ENCODE measurements at regions not wholly inside any gene's neighbourhood (a gene's known extent, or its start where the extent isn't known, plus 50 kb on each side); places are given as distances from the start of the nearest gene placed in this dataset.
"Not testable (repeated sequence)": the region's sequence is repeated elsewhere in the genome, so short reads cannot be mapped to it uniquely, and the experiment has no call there.

- DNase-seq (ENCODE audit: low read depth in 6 of 9, low spot score in 9 of 9); H3K4me3 ChIP-seq (ENCODE audit: low read length in 2 of 2); H3K27me3 ChIP-seq (ENCODE audit: control insufficient read depth in 2 of 2, insufficient read depth in 1 of 2, low read length in 1 of 2); H3K27ac ChIP-seq (ENCODE audit: low read depth in 1 of 2, low read length in 1 of 2); H3K36me3 ChIP-seq (ENCODE audit: control insufficient read depth in 2 of 2, insufficient read depth in 2 of 2, low read length in 1 of 2); H3K4me1 ChIP-seq (ENCODE audit: control insufficient read depth in 2 of 2, insufficient read depth in 2 of 2, low read length in 2 of 2); H3K9me3 ChIP-seq (ENCODE audit: control insufficient read depth in 2 of 2, insufficient read depth in 1 of 2, low read length in 1 of 2): not testable (repeated sequence)
- WGBS: 96% methylated on average over 10 of the region's 11 CpGs
Measured at GRCh38 chr7:66490979-66491378, 137.7 kb upstream of the KCTD7 start.

DNA sequence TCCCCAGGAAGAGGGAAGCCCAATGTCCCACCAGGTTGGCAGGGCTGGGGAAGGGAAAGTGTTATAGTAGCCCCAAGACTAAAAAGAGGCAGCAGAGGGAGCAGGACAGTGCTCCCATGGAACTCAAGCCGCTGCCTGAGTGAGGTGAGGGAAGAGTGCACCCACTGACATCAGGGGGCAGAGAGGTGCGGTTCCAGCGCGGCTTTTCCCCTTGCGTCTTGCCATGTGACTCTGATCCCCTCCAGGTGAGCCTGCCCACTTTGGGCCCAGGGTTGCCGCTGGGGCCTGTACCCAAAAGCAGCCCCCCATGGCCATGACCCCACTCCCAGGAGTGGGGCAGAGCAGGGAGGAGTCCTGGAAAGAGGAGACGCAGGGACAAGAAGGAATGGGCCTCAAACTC lies 136.3 kb upstream of the KCTD7 start:
- H3K27ac ChIP-seq (ENCODE audit: low read depth in 1 of 2, low read length in 1 of 2); H3K4me1 ChIP-seq (ENCODE audit: control insufficient read depth in 2 of 2, insufficient read depth in 2 of 2, low read length in 2 of 2); H3K36me3 ChIP-seq (ENCODE audit: control insufficient read depth in 2 of 2, insufficient read depth in 2 of 2, low read length in 1 of 2); H3K27me3 ChIP-seq (ENCODE audit: control insufficient read depth in 2 of 2, insufficient read depth in 1 of 2, low read length in 1 of 2); DNase-seq (ENCODE audit: low read depth in 6 of 9, low spot score in 9 of 9); H3K9me3 ChIP-seq (ENCODE audit: control insufficient read depth in 2 of 2, insufficient read depth in 1 of 2, low read length in 1 of 2): not testable (repeated sequence)
- WGBS: 96% methylated on average over 7 of the region's 7 CpGs
- H3K4me3 ChIP-seq (ENCODE audit: low read length in 2 of 2): peak overlapping the region in 1 of 2 donors; percentile 93

DNA sequence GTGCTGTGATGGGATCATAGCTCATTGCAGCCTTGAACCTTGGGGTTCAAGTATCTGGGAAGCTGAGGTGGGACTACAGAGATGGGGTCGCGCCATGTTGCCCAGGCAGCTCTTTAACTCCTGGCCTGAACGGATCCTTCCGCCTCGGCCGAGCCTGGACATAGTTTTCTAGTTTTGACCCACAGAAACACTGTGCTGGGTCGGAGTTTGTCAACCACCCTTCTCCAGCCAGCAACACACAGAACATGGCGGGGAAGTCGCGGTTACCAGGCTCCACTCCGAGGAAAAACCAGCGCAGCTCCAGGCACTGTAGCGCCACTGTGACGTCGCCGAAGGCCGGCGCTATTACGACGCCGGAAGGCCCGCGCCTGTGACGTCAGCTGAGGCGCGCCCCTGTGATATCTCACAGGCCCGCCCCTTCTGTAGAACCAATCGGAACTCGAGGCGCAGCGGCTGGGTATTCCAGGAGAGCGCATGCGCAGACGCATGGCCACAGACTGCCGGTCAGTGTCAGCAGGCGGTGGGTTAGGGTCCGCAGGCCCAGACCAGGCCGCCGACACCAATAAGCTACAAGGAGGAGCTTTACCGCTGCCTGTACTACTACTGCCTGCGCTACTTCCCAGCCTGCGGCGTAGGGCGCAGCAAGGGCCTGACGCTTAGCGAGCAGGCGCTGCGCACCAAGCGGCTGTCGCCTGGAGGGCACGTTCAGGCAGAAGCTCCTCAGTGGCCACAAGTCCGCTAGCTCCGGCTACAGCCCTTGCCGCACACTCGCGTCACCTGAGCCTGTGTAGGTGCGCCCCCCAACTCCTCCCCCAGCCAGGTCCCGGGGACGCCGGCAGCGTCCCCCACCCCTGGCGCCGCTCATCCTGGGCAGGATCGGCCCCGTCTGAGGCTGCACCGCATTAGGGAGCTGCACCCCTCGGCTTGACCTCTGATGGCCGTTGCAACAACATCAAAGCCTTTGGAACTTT lies 135.2 kb upstream of the KCTD7 start:
- H3K4me1 ChIP-seq (ENCODE audit: control insufficient read depth in 2 of 2, insufficient read depth in 2 of 2, low read length in 2 of 2): peaks cover 5 to 7% of the 10 kb centered on the region in 2 donors
- H3K4me3 ChIP-seq (ENCODE audit: low read length in 2 of 2): peak overlapping the region; percentile 69 to 93
- H3K9me3 ChIP-seq (ENCODE audit: control insufficient read depth in 2 of 2, insufficient read depth in 1 of 2, low read length in 1 of 2): no peaks in the 10 kb centered on the region
- under 1% methylated on average over 68 of the region's 68 CpGs for WGBS
- H3K36me3 ChIP-seq (ENCODE audit: control insufficient read depth in 2 of 2, insufficient read depth in 2 of 2, low read length in 1 of 2): no peaks in the 10 kb centered on the region
- H3K27ac ChIP-seq (ENCODE audit: low read depth in 1 of 2, low read length in 1 of 2): peak overlapping the region; percentile 92
- H3K27me3 ChIP-seq (ENCODE audit: control insufficient read depth in 2 of 2, insufficient read depth in 1 of 2, low read length in 1 of 2): no peaks in the 10 kb centered on the region
- DNase-seq (ENCODE audit: low read depth in 6 of 9, low spot score in 9 of 9): peak; percentile 92 to 98 (median 96)

GRCh38 chr7:66497346-66497745 lies 131.3 kb upstream of the KCTD7 start:
- no peaks in the 10 kb centered on the region for H3K27me3 ChIP-seq (ENCODE audit: control insufficient read depth in 2 of 2, insufficient read depth in 1 of 2, low read length in 1 of 2)
- no peaks in the 10 kb centered on the region for H3K36me3 ChIP-seq (ENCODE audit: control insufficient read depth in 2 of 2, insufficient read depth in 2 of 2, low read length in 1 of 2)
- no peak for DNase-seq (ENCODE audit: low read depth in 6 of 9, low spot score in 9 of 9)
- H3K4me3 ChIP-seq (ENCODE audit: low read length in 2 of 2): no peak overlapping the region
- H3K4me1 ChIP-seq (ENCODE audit: control insufficient read depth in 2 of 2, insufficient read depth in 2 of 2, low read length in 2 of 2): peaks cover 5 to 7% of the 10 kb centered on the region in 2 donors
- no peak overlapping the region for H3K27ac ChIP-seq (ENCODE audit: low read depth in 1 of 2, low read length in 1 of 2)
- 97% methylated on average over 5 of the region's 5 CpGs for WGBS
- no peaks in the 10 kb centered on the region for H3K9me3 ChIP-seq (ENCODE audit: control insufficient read depth in 2 of 2, insufficient read depth in 1 of 2, low read length in 1 of 2)

DNA sequence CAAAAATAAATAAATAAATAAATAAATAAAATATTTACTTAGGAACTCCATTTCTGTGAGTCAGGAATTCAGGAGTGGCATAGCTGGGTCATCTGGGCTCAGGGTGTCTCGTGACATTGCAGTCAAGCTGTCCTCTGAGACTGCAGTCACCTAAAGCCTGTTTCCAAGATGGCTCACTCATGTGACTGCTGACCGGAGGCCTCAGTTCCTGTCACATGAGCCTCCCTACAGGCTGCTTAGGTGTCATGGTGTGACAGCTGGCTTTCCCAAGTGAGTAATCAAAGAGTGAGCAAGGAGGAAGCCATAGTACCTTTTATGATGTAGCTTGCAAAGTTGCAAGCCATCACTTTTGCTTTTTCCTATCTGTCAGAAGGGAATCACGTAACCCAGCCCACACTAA lies 128.6 kb upstream of the KCTD7 start:
- Histone ChIP-seq H3K4me3 (ENCODE audit: low read length in 2 of 2) (no peak overlapping the region), H3K9me3 (ENCODE audit: control insufficient read depth in 2 of 2, insufficient read depth in 1 of 2, low read length in 1 of 2) (no peaks in the 10 kb centered on the region), H3K4me1 (ENCODE audit: control insufficient read depth in 2 of 2, insufficient read depth in 2 of 2, low read length in 2 of 2) (no peaks in the 10 kb centered on the region), H3K27ac (ENCODE audit: low read depth in 1 of 2, low read length in 1 of 2) (no peak overlapping the region), H3K36me3 (ENCODE audit: control insufficient read depth in 2 of 2, insufficient read depth in 2 of 2, low read length in 1 of 2) (no peaks in the 10 kb centered on the region), H3K27me3 (ENCODE audit: control insufficient read depth in 2 of 2, insufficient read depth in 1 of 2, low read length in 1 of 2) (peaks cover 2 to 10% of the 10 kb centered on the region in 2 donors)
- WGBS: 94% methylated on average over 3 of the region's 3 CpGs
- no peak for DNase-seq (ENCODE audit: low read depth in 6 of 9, low spot score in 9 of 9)

DNA sequence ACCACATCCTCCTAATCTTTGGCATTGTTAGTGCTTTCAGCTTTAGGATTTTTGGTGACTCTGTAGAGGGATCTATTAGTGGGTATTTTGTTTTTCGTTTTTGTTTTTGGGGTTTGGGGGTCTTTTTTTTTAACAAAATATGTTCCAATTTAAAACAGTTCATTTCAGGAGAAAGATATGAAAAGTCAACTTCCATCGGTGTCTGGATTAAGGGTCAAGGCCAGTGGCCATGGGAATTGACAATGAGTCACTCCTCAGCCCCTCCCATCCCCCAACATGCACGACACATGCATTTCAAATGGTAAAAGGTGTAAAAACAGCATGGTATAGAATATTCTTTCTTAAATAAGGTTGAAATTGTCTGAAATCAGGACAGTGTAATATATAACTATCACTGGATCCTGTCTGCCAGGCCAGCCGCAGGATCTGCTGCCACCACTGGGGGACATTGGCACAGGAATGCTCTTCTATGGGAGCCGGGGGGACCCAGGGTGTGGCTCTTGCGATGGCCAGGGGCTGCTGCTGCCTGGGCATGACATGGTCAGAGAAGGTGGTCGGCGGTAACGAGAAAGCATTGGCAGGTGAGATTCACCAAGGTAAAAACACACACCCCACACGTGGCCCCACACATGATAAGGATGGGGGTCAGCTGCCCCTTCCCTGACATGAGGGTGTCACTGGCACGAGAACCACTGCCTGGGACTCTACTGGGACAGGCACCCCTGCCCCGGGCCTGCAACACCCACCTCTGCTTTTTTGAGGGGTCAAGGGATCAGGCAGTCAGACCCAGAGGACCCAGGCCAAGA lies 126.2 kb upstream of the KCTD7 start:
- Histone ChIP-seq H3K9me3 (ENCODE audit: control insufficient read depth in 2 of 2, insufficient read depth in 1 of 2, low read length in 1 of 2) (peaks cover 0 to 3% of the 10 kb centered on the region in 2 donors), H3K36me3 (ENCODE audit: control insufficient read depth in 2 of 2, insufficient read depth in 2 of 2, low read length in 1 of 2) (no peaks in the 10 kb centered on the region), H3K4me3 (ENCODE audit: low read length in 2 of 2) (no peak overlapping the region), H3K27ac (ENCODE audit: low read depth in 1 of 2, low read length in 1 of 2) (no peak overlapping the region), H3K27me3 (ENCODE audit: control insufficient read depth in 2 of 2, insufficient read depth in 1 of 2, low read length in 1 of 2) (peaks cover 7 to 32% of the 10 kb centered on the region in 2 donors), H3K4me1 (ENCODE audit: control insufficient read depth in 2 of 2, insufficient read depth in 2 of 2, low read length in 2 of 2) (no peaks in the 10 kb centered on the region)
- no peak for DNase-seq (ENCODE audit: low read depth in 6 of 9, low spot score in 9 of 9)
- WGBS: 93% methylated on average over 12 of the region's 12 CpGs

DNA sequence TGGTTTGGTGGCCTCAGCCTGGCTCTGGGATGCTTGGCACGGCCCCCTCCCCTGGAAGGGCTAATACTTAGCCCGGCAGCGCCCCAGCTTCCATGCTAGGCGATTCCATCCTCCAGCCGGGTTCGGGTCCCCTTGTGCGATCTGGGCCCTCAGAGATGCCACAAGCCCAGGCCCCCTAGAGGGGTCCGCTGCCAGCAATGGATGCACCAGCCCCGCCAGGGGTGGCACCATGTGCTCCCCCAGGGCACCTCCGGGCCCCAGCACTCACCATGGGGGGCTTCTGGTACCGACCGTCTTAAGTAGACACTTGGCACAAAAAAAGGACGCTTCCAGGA lies 125.7 kb upstream of the KCTD7 start:
- no peak for DNase-seq (ENCODE audit: low read depth in 6 of 9, low spot score in 9 of 9)
- WGBS: 89% methylated on average over 13 of the region's 13 CpGs
- Histone ChIP-seq H3K36me3 (ENCODE audit: control insufficient read depth in 2 of 2, insufficient read depth in 2 of 2, low read length in 1 of 2) (no peaks in the 10 kb centered on the region), H3K27me3 (ENCODE audit: control insufficient read depth in 2 of 2, insufficient read depth in 1 of 2, low read length in 1 of 2) (peaks cover 7 to 36% of the 10 kb centered on the region in 2 donors), H3K9me3 (ENCODE audit: control insufficient read depth in 2 of 2, insufficient read depth in 1 of 2, low read length in 1 of 2) (peaks cover 0 to 3% of the 10 kb centered on the region in 2 donors), H3K4me1 (ENCODE audit: control insufficient read depth in 2 of 2, insufficient read depth in 2 of 2, low read length in 2 of 2) (no peaks in the 10 kb centered on the region), H3K27ac (ENCODE audit: low read depth in 1 of 2, low read length in 1 of 2) (no peak overlapping the region), H3K4me3 (ENCODE audit: low read length in 2 of 2) (no peak overlapping the region)

- Histone ChIP-seq H3K4me1 (ENCODE audit: control insufficient read depth in 2 of 2, insufficient read depth in 2 of 2, low read length in 2 of 2) (no peaks in the 10 kb centered on the region), H3K27ac (ENCODE audit: low read depth in 1 of 2, low read length in 1 of 2) (no peak overlapping the region), H3K9me3 (ENCODE audit: control insufficient read depth in 2 of 2, insufficient read depth in 1 of 2, low read length in 1 of 2) (peaks cover 0 to 3% of the 10 kb centered on the region in 2 donors), H3K36me3 (ENCODE audit: control insufficient read depth in 2 of 2, insufficient read depth in 2 of 2, low read length in 1 of 2) (no peaks in the 10 kb centered on the region), H3K4me3 (ENCODE audit: low read length in 2 of 2) (no peak overlapping the region), H3K27me3 (ENCODE audit: control insufficient read depth in 2 of 2, insufficient read depth in 1 of 2, low read length in 1 of 2) (peaks cover 7 to 41% of the 10 kb centered on the region in 2 donors)
- no peak for DNase-seq (ENCODE audit: low read depth in 6 of 9, low spot score in 9 of 9)
- 91% methylated on average over 19 of the region's 19 CpGs for WGBS
Measured at GRCh38 chr7:66503551-66504031, 125.1 kb upstream of the KCTD7 start.

GRCh38 chr7:66504131-66504530 lies 124.5 kb upstream of the KCTD7 start:
- H3K27me3 ChIP-seq (ENCODE audit: control insufficient read depth in 2 of 2, insufficient read depth in 1 of 2, low read length in 1 of 2): peaks cover 7 to 41% of the 10 kb centered on the region in 2 donors
- H3K9me3 ChIP-seq (ENCODE audit: control insufficient read depth in 2 of 2, insufficient read depth in 1 of 2, low read length in 1 of 2): peaks cover 0 to 3% of the 10 kb centered on the region in 2 donors
- no peaks in the 10 kb centered on the region for H3K36me3 ChIP-seq (ENCODE audit: control insufficient read depth in 2 of 2, insufficient read depth in 2 of 2, low read length in 1 of 2)
- H3K4me3 ChIP-seq (ENCODE audit: low read length in 2 of 2): no peak overlapping the region
- WGBS: 89% methylated on average over 10 of the region's 10 CpGs
- no peak for DNase-seq (ENCODE audit: low read depth in 6 of 9, low spot score in 9 of 9)
- no peaks in the 10 kb centered on the region for H3K4me1 ChIP-seq (ENCODE audit: control insufficient read depth in 2 of 2, insufficient read depth in 2 of 2, low read length in 2 of 2)
- no peak overlapping the region for H3K27ac ChIP-seq (ENCODE audit: low read depth in 1 of 2, low read length in 1 of 2)

Data from thymus (tissue), 11 donors.